ENCODE measurements at regions not wholly inside any gene's neighbourhood (a gene's known extent, or its start where the extent isn't known, plus 50 kb on each side); places are given as distances from the start of the nearest gene placed in this dataset.

GRCh38 chr5:73311291-73312110 is 137.1 kb downstream of the FOXD1 start:
- peak; percentile 83 for DNase-seq (ENCODE audit: low spot score)

- DNase-seq (ENCODE audit: low spot score), result no peak
These were observed 134.8 kb downstream of the TMEM174 start for GRCh38 chr5:73307645-73308355.

GRCh38 chr5:73306741-73307275 is 133.8 kb downstream of the TMEM174 start:
- no peak for DNase-seq (ENCODE audit: low spot score)

GRCh38 chr5:73306078-73306719 is 133.2 kb downstream of the TMEM174 start:
- no peak for DNase-seq (ENCODE audit: low spot score)

GRCh38 chr5:73305386-73305785 is 132.4 kb downstream of the TMEM174 start:
- DNase-seq (ENCODE audit: low spot score), result no peak

- DNase-seq (ENCODE audit: low spot score), result peak; percentile 46
These were observed 131.4 kb downstream of the TMEM174 start for GRCh38 chr5:73304381-73304780.

- no peak for DNase-seq (ENCODE audit: low spot score)
These were observed 130.4 kb downstream of the TMEM174 start for GRCh38 chr5:73303148-73304079.

- no peak for DNase-seq (ENCODE audit: low spot score)
These were observed 129.8 kb downstream of the TMEM174 start for GRCh38 chr5:73302797-73303147.

- DNase-seq (ENCODE audit: low spot score), result no peak
These were observed 128.4 kb downstream of the TMEM174 start for GRCh38 chr5:73301208-73301901.

- peak; percentile 34 for DNase-seq (ENCODE audit: low spot score)
These were observed 127.6 kb downstream of the TMEM174 start for GRCh38 chr5:73300337-73301207.

GRCh38 chr5:73299665-73300336 is 126.8 kb downstream of the TMEM174 start:
- no peak for DNase-seq (ENCODE audit: low spot score)

GRCh38 chr5:73298772-73299630 is 126.0 kb downstream of the TMEM174 start:
- peak; percentile 64 for DNase-seq (ENCODE audit: low spot score)

- no peak for DNase-seq (ENCODE audit: low spot score)
These were observed 125.3 kb downstream of the TMEM174 start for GRCh38 chr5:73298251-73298771.

- no peak for DNase-seq (ENCODE audit: low spot score)
These were observed 124.4 kb downstream of the TMEM174 start for GRCh38 chr5:73297430-73297829.

GRCh38 chr5:73296772-73297171 is 123.8 kb downstream of the TMEM174 start:
- peak; percentile 69 for DNase-seq (ENCODE audit: low spot score)

- DNase-seq (ENCODE audit: low spot score), result no peak
These were observed 122.9 kb downstream of the TMEM174 start for GRCh38 chr5:73295921-73296320.

- DNase-seq (ENCODE audit: low spot score), result no peak
These were observed 122.5 kb downstream of the TMEM174 start for GRCh38 chr5:73295447-73295846.

GRCh38 chr5:73292816-73293459 is 119.9 kb downstream of the TMEM174 start:
- DNase-seq (ENCODE audit: low spot score), result no peak
